Gastroesophageal sphincter (tissue), 4 donors: ENCODE measurements at regions not wholly inside any gene's neighbourhood (a gene's known extent, or its start where the extent isn't known, plus 50 kb on each side); places are given as distances from the start of the nearest gene placed in this dataset.

Source experiments
- ATAC-seq: fragments of 150-250 bp; one replicate; pipeline ENCODE4 v1.9.1; 2016; ENCODE audit warnings: mild to moderate bottlenecking, moderate library complexity
- H3K27ac ChIP-seq, 4 donors: fragments of 200-600 bp; sonication (generic) in 3 of 4; 1 replicate in 3 of 4; 2 replicates in 1 of 4; pipeline ENCODE4 v1.5.1; 2016 to 2019
- H3K27me3 ChIP-seq: fragments of 200-600 bp; sonication (generic); one replicate; pipeline ENCODE4 v1.5.1; 2019
- H3K36me3 ChIP-seq, 2 donors: fragments of 200-600 bp; sonication (generic); one replicate each; pipeline ENCODE4 v1.5.1; 2019; ENCODE audit warnings: control low read depth in 1 of 2
- H3K4me1 ChIP-seq, 3 donors: fragments of 200-600 bp; sonication (generic); 1 replicate in 2 of 3; 2 replicates in 1 of 3; pipeline ENCODE4 v1.5.1; 2016 to 2019; ENCODE audit warnings: control low read depth in 2 of 3
- H3K4me3 ChIP-seq, 2 donors: fragments of 200-600 bp; sonication (generic); one replicate each; pipeline ENCODE4 v1.5.1; 2019; ENCODE audit warnings: mild to moderate bottlenecking in 1 of 2, moderate library complexity in 1 of 2
- H3K9me3 ChIP-seq, 3 donors: fragments of 200-600 bp; sonication (generic); one replicate each; pipeline ENCODE4 v1.5.1; 2017 to 2019; ENCODE audit warnings: control low read depth in 2 of 3
- CTCF ChIP-seq, 4 experiments: fragments of 200-600 bp in 2 of 4; fragments of 450-650 bp in 2 of 4; sonication (generic) in 1 of 4; IDR thresholded peaks; one replicate each; pipeline ENCODE4 v1.5.1; 2017 to 2019; ENCODE audit warnings: antibody characterized with exemption in 4 of 4, mild to moderate bottlenecking in 2 of 4, moderate library complexity in 2 of 4
- EP300 ChIP-seq: sonication (generic); formaldehyde crosslinking; IDR thresholded peaks from one replicate; pipeline ENCODE4 v1.6.1; 2017; ENCODE audit warnings: antibody characterized with exemption, mild to moderate bottlenecking
- POLR2A ChIP-seq, 2 donors: fragments of 450-650 bp; IDR thresholded peaks; one replicate each; pipeline ENCODE4 v1.6.1; 2017; ENCODE audit warnings: antibody characterized with exemption in 2 of 2, mild to moderate bottlenecking in 2 of 2, moderate library complexity in 1 of 2
- POLR2AphosphoS5 ChIP-seq: sonication (generic); formaldehyde crosslinking; IDR thresholded peaks from one replicate; pipeline ENCODE4 v1.6.1; 2017; ENCODE audit warnings: antibody characterized with exemption
- WGBS, 2 donors: methylation state at CpG; one replicate each; pipeline ENCODE4 v1.1.5; 2018; ENCODE audit warnings: low coverage in 1 of 2; 5-methylcytosine and 5-hydroxymethylcytosine counted together

GRCh38 chr14:61623927-61624326 is 71.4 kb upstream of the HIF1A start:
- ATAC-seq, result no peak
- Histone ChIP-seq H3K4me3 (no peak overlapping the region), H3K36me3 (no peaks in the 10 kb centered on the region), H3K27me3 (no peaks in the 10 kb centered on the region), H3K4me1 (peaks cover 0 to 15% (median 6%) of the 10 kb centered on the region in 3 donors), H3K9me3 (no peaks in the 10 kb centered on the region), H3K27ac (no peak overlapping the region)
- 87% methylated on average over 3 of the region's 3 CpGs; no CpG with 5 or more reads in 1 of the 2 donors for WGBS, 2 donors
- no peak for TF ChIP-seq CTCF (IDR thresholded peaks at IDR 0.05)
- no peak for TF ChIP-seq POLR2A (IDR thresholded peaks at IDR 0.05)
- no peak for TF ChIP-seq POLR2AphosphoS5
- TF ChIP-seq EP300, result no peak

GRCh38 chr14:61625165-61625564 is 70.1 kb upstream of the HIF1A start:
- Histone ChIP-seq H3K4me1 (peaks cover 0 to 9% (median 4%) of the 10 kb centered on the region in 3 donors), H3K4me3 (no peak overlapping the region), H3K27ac (no peak overlapping the region), H3K9me3 (no peaks in the 10 kb centered on the region), H3K27me3 (no peaks in the 10 kb centered on the region), H3K36me3 (no peaks in the 10 kb centered on the region)
- no peak for ATAC-seq
- WGBS, 2 donors, result 67 to 89% methylated on average over 1 of the region's 1 CpG
- TF ChIP-seq POLR2AphosphoS5 (no peak), CTCF (IDR thresholded peaks at IDR 0.05) (no peak), POLR2A (IDR thresholded peaks at IDR 0.05) (no peak), EP300 (no peak)

GRCh38 chr14:61627612-61628011 is 67.7 kb upstream of the HIF1A start:
- H3K27ac ChIP-seq, result no peak overlapping the region
- H3K4me1 ChIP-seq, result peaks cover 0 to 3% (median 0%) of the 10 kb centered on the region in 3 donors
- WGBS, 2 donors, result 94 to 100% methylated on average over 2 of the region's 2 CpGs
- H3K36me3 ChIP-seq, result no peaks in the 10 kb centered on the region
- no peaks in the 10 kb centered on the region for H3K27me3 ChIP-seq
- no peak for TF ChIP-seq POLR2A (IDR thresholded peaks at IDR 0.05)
- no peak for TF ChIP-seq CTCF (IDR thresholded peaks at IDR 0.05)
- TF ChIP-seq POLR2AphosphoS5, result no peak
- TF ChIP-seq EP300, result no peak
- no peaks in the 10 kb centered on the region for H3K9me3 ChIP-seq
- no peak for ATAC-seq
- no peak overlapping the region for H3K4me3 ChIP-seq

GRCh38 chr14:61628016-61628725 is 67.1 kb upstream of the HIF1A start:
- TF ChIP-seq EP300 (no peak), POLR2AphosphoS5 (no peak), CTCF (IDR thresholded peaks at IDR 0.05) (no peak)
- no peak for ATAC-seq
- WGBS, 2 donors, result 87 to 93% methylated on average over 3 of the region's 3 CpGs

GRCh38 chr14:61630399-61631044 is 64.8 kb upstream of the HIF1A start:
- H3K4me3 ChIP-seq, result no peak overlapping the region
- no peak overlapping the region for H3K27ac ChIP-seq
- no peak for TF ChIP-seq CTCF (IDR thresholded peaks at IDR 0.05)
- no peak for TF ChIP-seq POLR2A (IDR thresholded peaks at IDR 0.05)
- TF ChIP-seq POLR2AphosphoS5, result no peak
- no peak for TF ChIP-seq EP300
- no peak for ATAC-seq
- WGBS, 2 donors, result 58 to 62% methylated on average over 2 to 4 of the region's 4 CpGs
- peaks cover 0 to 3% (median 0%) of the 10 kb centered on the region in 3 donors for H3K4me1 ChIP-seq
- no peaks in the 10 kb centered on the region for H3K36me3 ChIP-seq
- H3K9me3 ChIP-seq, result no peaks in the 10 kb centered on the region
- H3K27me3 ChIP-seq, result no peaks in the 10 kb centered on the region

More at GRCh38 chr14:61628016-61628725, 67.1 kb upstream of the HIF1A start:
- H3K27ac ChIP-seq, result no peak overlapping the region
- no peaks in the 10 kb centered on the region for H3K9me3 ChIP-seq
- H3K36me3 ChIP-seq, result no peaks in the 10 kb centered on the region
- peaks cover 0 to 3% (median 0%) of the 10 kb centered on the region in 3 donors for H3K4me1 ChIP-seq
- no peak overlapping the region for H3K4me3 ChIP-seq
- H3K27me3 ChIP-seq, result no peaks in the 10 kb centered on the region
